HG03196 (cell line): ENCODE measurements at regions not wholly inside any gene's neighbourhood (a gene's known extent, or its start where the extent isn't known, plus 50 kb on each side); places are given as distances from the start of the nearest gene placed in this dataset.

Experiments
- ATAC-seq: cut with Tn5 transposase; IDR thresholded peaks from one replicate; pipeline ENCODE4 v1.9.1; 2021; ENCODE audit not compliant: unreplicated experiment

- no peak for ATAC-seq
These were observed 92.5 kb downstream of the KLF6 start for GRCh38 chr10:3692387-3692999.

- ATAC-seq = no peak
These were observed 93.5 kb downstream of the KLF6 start for GRCh38 chr10:3691482-3691881.

GRCh38 chr10:3689871-3690510, 95.0 kb downstream of the KLF6 start:
- ATAC-seq = no peak

GRCh38 chr10:3687510-3688081, 97.4 kb downstream of the KLF6 start:
- ATAC-seq = no peak

GRCh38 chr10:3685384-3685783, 99.6 kb downstream of the KLF6 start:
- no peak for ATAC-seq

- ATAC-seq = no peak
These were observed 100.1 kb downstream of the KLF6 start for GRCh38 chr10:3684891-3685290.

- no peak for ATAC-seq
These were observed 101.4 kb downstream of the KLF6 start for GRCh38 chr10:3683560-3683959.

- ATAC-seq = no peak
These were observed 102.3 kb downstream of the KLF6 start for GRCh38 chr10:3682745-3683144.

- no peak for ATAC-seq
These were observed 103.1 kb downstream of the KLF6 start for GRCh38 chr10:3681642-3682554.

GRCh38 chr10:3679950-3680629, 104.9 kb downstream of the KLF6 start:
- no peak for ATAC-seq

GRCh38 chr10:3678629-3679227, 106.3 kb downstream of the KLF6 start:
- no peak for ATAC-seq

GRCh38 chr10:3676564-3676963, 108.4 kb downstream of the KLF6 start:
- ATAC-seq = no peak

GRCh38 chr10:3672220-3672619, 112.8 kb downstream of the KLF6 start:
- ATAC-seq = no peak

- no peak for ATAC-seq
These were observed 113.5 kb downstream of the KLF6 start for GRCh38 chr10:3671386-3671955.

- no peak for ATAC-seq
These were observed 116.1 kb downstream of the KLF6 start for GRCh38 chr10:3668966-3669330.

- ATAC-seq = no peak
These were observed 116.6 kb downstream of the KLF6 start for GRCh38 chr10:3668276-3668965.

GRCh38 chr10:3666525-3667302, 118.3 kb downstream of the KLF6 start:
- no peak for ATAC-seq

- no peak for ATAC-seq
These were observed 119.6 kb downstream of the KLF6 start for GRCh38 chr10:3665316-3665908.

- no peak for ATAC-seq
These were observed 122.2 kb downstream of the KLF6 start for GRCh38 chr10:3662775-3663174.
